ENCODE measurements at regions not wholly inside any gene's neighbourhood (a gene's known extent, or its start where the extent isn't known, plus 50 kb on each side); places are given as distances from the start of the nearest gene placed in this dataset.

- no peak overlapping the region for H3K4me3 ChIP-seq (ENCODE audit: low read depth, low read length)
- H3K27me3 ChIP-seq (ENCODE audit: control insufficient read depth, insufficient read depth, low read length): no peaks in the 10 kb centered on the region
- H3K36me3 ChIP-seq (ENCODE audit: control insufficient read depth, insufficient read depth, low read length): no peaks in the 10 kb centered on the region
- TF ChIP-seq CTCF (IDR thresholded peaks at IDR 0.05; ENCODE audit: insufficient read depth, low read length, severe bottlenecking): no peak
- no peak for FAIRE-seq
- no peak for DNase-seq (ENCODE audit: low read depth)
These were observed 1526.0 kb downstream of the TBC1D22A start for GRCh38 chr22:48288376-48288940.

GRCh38 chr22:48287031-48287430, 1524.6 kb downstream of the TBC1D22A start:
- FAIRE-seq (no peak), DNase-seq (ENCODE audit: low read depth) (no peak)
- Histone ChIP-seq H3K4me3 (ENCODE audit: low read depth, low read length) (no peak overlapping the region), H3K36me3 (ENCODE audit: control insufficient read depth, insufficient read depth, low read length) (no peaks in the 10 kb centered on the region), H3K27me3 (ENCODE audit: control insufficient read depth, insufficient read depth, low read length) (no peaks in the 10 kb centered on the region)
- TF ChIP-seq CTCF (IDR thresholded peaks at IDR 0.05; ENCODE audit: insufficient read depth, low read length, severe bottlenecking): no peak

GRCh38 chr22:48284671-48285070, 1522.2 kb downstream of the TBC1D22A start:
- H3K27me3 ChIP-seq (ENCODE audit: control insufficient read depth, insufficient read depth, low read length): no peaks in the 10 kb centered on the region
- DNase-seq (ENCODE audit: low read depth): no peak
- FAIRE-seq: no peak

GRCh38 chr22:48282804-48283203, 1520.4 kb downstream of the TBC1D22A start:
- no peak overlapping the region for H3K4me3 ChIP-seq (ENCODE audit: low read depth, low read length)
- TF ChIP-seq CTCF (IDR thresholded peaks at IDR 0.05; ENCODE audit: insufficient read depth, low read length, severe bottlenecking): no peak
- FAIRE-seq (no peak), DNase-seq (ENCODE audit: low read depth) (no peak)
- no peaks in the 10 kb centered on the region for H3K36me3 ChIP-seq (ENCODE audit: control insufficient read depth, insufficient read depth, low read length)
- no peaks in the 10 kb centered on the region for H3K27me3 ChIP-seq (ENCODE audit: control insufficient read depth, insufficient read depth, low read length)

More at GRCh38 chr22:48284671-48285070, 1522.2 kb downstream of the TBC1D22A start:
- TF ChIP-seq CTCF (IDR thresholded peaks at IDR 0.05; ENCODE audit: insufficient read depth, low read length, severe bottlenecking): no peak
- Histone ChIP-seq H3K36me3 (ENCODE audit: control insufficient read depth, insufficient read depth, low read length) (no peaks in the 10 kb centered on the region), H3K4me3 (ENCODE audit: low read depth, low read length) (no peak overlapping the region)

- FAIRE-seq (no peak), DNase-seq (ENCODE audit: low read depth) (no peak)
- Histone ChIP-seq H3K36me3 (ENCODE audit: control insufficient read depth, insufficient read depth, low read length) (no peaks in the 10 kb centered on the region), H3K27me3 (ENCODE audit: control insufficient read depth, insufficient read depth, low read length) (no peaks in the 10 kb centered on the region), H3K4me3 (ENCODE audit: low read depth, low read length) (no peak overlapping the region)
- TF ChIP-seq CTCF (IDR thresholded peaks at IDR 0.05; ENCODE audit: insufficient read depth, low read length, severe bottlenecking): no peak
These were observed 1517.0 kb downstream of the TBC1D22A start for GRCh38 chr22:48279461-48279756.

Data from bronchial epithelial cell (primary cell).